GM12892 (cell line): ENCODE measurements at regions not wholly inside any gene's neighbourhood (a gene's known extent, or its start where the extent isn't known, plus 50 kb on each side); places are given as distances from the start of the nearest gene placed in this dataset.
"Not testable (repeated sequence)": the region's sequence is repeated elsewhere in the genome, so short reads cannot be mapped to it uniquely, and the experiment has no call there.

ENCODE experiments used
- DNase-seq: peaks from one replicate; pipeline ENCODE4 v3.0.0; 2011; ENCODE audit not compliant: insufficient read length
- FAIRE-seq: peaks from 2 replicates; lab custom pipeline; 2011; peaks lifted over from hg19 to GRCh38; lab: Jason Lieb, UNC
- POLR2A ChIP-seq: IDR thresholded peaks from 2 replicates; pipeline ENCODE4 v1.6.1; 2011; ENCODE audit warnings: low read depth, low read length, control low read depth
- POLR2AphosphoS5 ChIP-seq: IDR thresholded peaks from 2 replicates; pipeline ENCODE4 v1.6.1; 2011; ENCODE audit warnings: low read depth, low read length, control low read depth
- TAF1 ChIP-seq: IDR thresholded peaks from 2 replicates; pipeline ENCODE4 v1.6.1; 2011; ENCODE audit warnings: low read depth, mild to moderate bottlenecking, control low read depth, low read length, borderline replicate concordance

GRCh38 chr4:53959343-53960120 lies 104.9 kb downstream of the CHIC2 start:
- TF ChIP-seq POLR2AphosphoS5 (no peak), POLR2A (no peak), TAF1 (no peak)
- DNase-seq (no peak), FAIRE-seq (no peak)

GRCh38 chr4:53956454-53956853 lies 108.0 kb downstream of the CHIC2 start:
- DNase-seq (no peak), FAIRE-seq (no peak)
- TF ChIP-seq POLR2A = no peak
- no peak for TF ChIP-seq TAF1
- TF ChIP-seq POLR2AphosphoS5 = no peak

- no peak for FAIRE-seq
- no peak for DNase-seq
- TF ChIP-seq POLR2A (no peak), TAF1 (no peak), POLR2AphosphoS5 (no peak)
Measured at GRCh38 chr4:53956053-53956452, 108.4 kb downstream of the CHIC2 start.

- FAIRE-seq (no peak), DNase-seq (no peak)
- TF ChIP-seq TAF1 (no peak), POLR2A (no peak), POLR2AphosphoS5 (no peak)
Measured at GRCh38 chr4:53951414-53951813, 113.0 kb downstream of the CHIC2 start.

GRCh38 chr4:53943345-53944085 lies 120.9 kb downstream of the CHIC2 start:
- FAIRE-seq (no peak), DNase-seq (no peak)
- no peak for TF ChIP-seq POLR2AphosphoS5
- TF ChIP-seq TAF1 = no peak
- no peak for TF ChIP-seq POLR2A

- no peak for DNase-seq
- TF ChIP-seq POLR2A = no peak
- no peak for TF ChIP-seq POLR2AphosphoS5
- TF ChIP-seq TAF1 = no peak
- FAIRE-seq = no peak
Measured at GRCh38 chr4:53942712-53943111, 121.7 kb downstream of the CHIC2 start.

- DNase-seq (no peak), FAIRE-seq (no peak)
- no peak for TF ChIP-seq POLR2A
- TF ChIP-seq TAF1 = no peak
- no peak for TF ChIP-seq POLR2AphosphoS5
Measured at GRCh38 chr4:53941331-53941730, 123.1 kb downstream of the CHIC2 start.

GRCh38 chr4:53939892-53940291 lies 124.5 kb downstream of the CHIC2 start:
- DNase-seq, FAIRE-seq: not testable (repeated sequence)

GRCh38 chr4:53937918-53938317 lies 126.5 kb downstream of the CHIC2 start:
- DNase-seq (no peak), FAIRE-seq (no peak)
- TF ChIP-seq POLR2A (no peak), TAF1 (no peak), POLR2AphosphoS5 (no peak)

- no peak for DNase-seq
- no peak for TF ChIP-seq POLR2AphosphoS5
- TF ChIP-seq POLR2A = no peak
- no peak for TF ChIP-seq TAF1
- FAIRE-seq = no peak
Measured at GRCh38 chr4:53937327-53937726, 127.1 kb downstream of the CHIC2 start.

GRCh38 chr4:53935780-53936179 lies 128.6 kb downstream of the CHIC2 start:
- no peak for TF ChIP-seq TAF1
- TF ChIP-seq POLR2A = no peak
- no peak for TF ChIP-seq POLR2AphosphoS5
- FAIRE-seq (no peak), DNase-seq (no peak)
